ENCODE measurements at regions not wholly inside any gene's neighbourhood (a gene's known extent, or its start where the extent isn't known, plus 50 kb on each side); places are given as distances from the start of the nearest gene placed in this dataset.

- no peak overlapping the region for H3K27ac ChIP-seq (ENCODE audit: low read depth, low read length)
- no peaks in the 10 kb centered on the region for H3K4me1 ChIP-seq (ENCODE audit: control insufficient read depth, insufficient read depth, low read length)
- H3K27ac Mint-ChIP-seq: peak overlapping the region; percentile 10
- no peak overlapping the region for H3K4me3 ChIP-seq (ENCODE audit: low read length)
- H3K36me3 Mint-ChIP-seq (ENCODE audit: low read depth): no peaks in the 10 kb centered on the region
- H3K9ac ChIP-seq (ENCODE audit: extremely low read depth, low read length, poor library complexity, severe bottlenecking): no peak overlapping the region
- no peaks in the 10 kb centered on the region for H3K36me3 ChIP-seq (ENCODE audit: control insufficient read depth, insufficient read depth, low read length)
- TF ChIP-seq CTCF (conservative IDR thresholded peaks at IDR 0.05): no peak
- no peaks in the 10 kb centered on the region for H3K27me3 Mint-ChIP-seq (ENCODE audit: insufficient read depth)
- WGBS, 2 experiments (ENCODE audit: insufficient coverage in 1 of 2, insufficient read length in 1 of 2): 88 to 90% methylated on average over 10 to 14 of the region's 14 CpGs
- DNase-seq: no peak
- no peaks in the 10 kb centered on the region for H3K9me3 ChIP-seq (ENCODE audit: control insufficient read depth, low read length)
- H3K9me3 Mint-ChIP-seq: peaks cover 11% of the 10 kb centered on the region
- no peaks in the 10 kb centered on the region for H3K27me3 ChIP-seq (ENCODE audit: control insufficient read depth, insufficient read depth, low read length, poor library complexity, severe bottlenecking)
- no peak overlapping the region for H3K4me3 Mint-ChIP-seq
- H3K4me1 Mint-ChIP-seq: no peaks in the 10 kb centered on the region
Observed at GRCh38 chr15:100802421-100803170, 77.0 kb upstream of the ALDH1A3 start.

- Mint-ChIP-seq H3K27me3 (ENCODE audit: insufficient read depth) (no peaks in the 10 kb centered on the region), H3K9me3 (peaks cover 11% of the 10 kb centered on the region)
- 100% methylated on average over 3 of the region's 3 CpGs; no CpG with 5 or more reads in 1 of the 2 experiments for WGBS, 2 experiments (ENCODE audit: insufficient coverage in 1 of 2, insufficient read length in 1 of 2)
Observed at GRCh38 chr15:100803171-100803440, 76.5 kb upstream of the ALDH1A3 start.

GRCh38 chr15:100806157-100806556 lies 73.5 kb upstream of the ALDH1A3 start:
- H3K36me3 ChIP-seq (ENCODE audit: control insufficient read depth, insufficient read depth, low read length): no peaks in the 10 kb centered on the region
- 86% methylated on average over 1 of the region's 1 CpG; no CpG with 5 or more reads in 1 of the 2 experiments for WGBS, 2 experiments (ENCODE audit: insufficient coverage in 1 of 2, insufficient read length in 1 of 2)
- H3K27me3 Mint-ChIP-seq (ENCODE audit: insufficient read depth): no peaks in the 10 kb centered on the region
- H3K4me1 Mint-ChIP-seq: no peaks in the 10 kb centered on the region
- no peaks in the 10 kb centered on the region for H3K27me3 ChIP-seq (ENCODE audit: control insufficient read depth, insufficient read depth, low read length, poor library complexity, severe bottlenecking)
- H3K27ac ChIP-seq (ENCODE audit: low read depth, low read length): no peak overlapping the region
- H3K27ac Mint-ChIP-seq: no peak overlapping the region
- no peak for TF ChIP-seq CTCF (conservative IDR thresholded peaks at IDR 0.05)
- H3K36me3 Mint-ChIP-seq (ENCODE audit: low read depth): no peaks in the 10 kb centered on the region
- H3K9me3 ChIP-seq (ENCODE audit: control insufficient read depth, low read length): no peaks in the 10 kb centered on the region
- no peak for DNase-seq
- no peaks in the 10 kb centered on the region for H3K9me3 Mint-ChIP-seq
- H3K4me1 ChIP-seq (ENCODE audit: control insufficient read depth, insufficient read depth, low read length): no peaks in the 10 kb centered on the region
- no peak overlapping the region for H3K4me3 Mint-ChIP-seq
- no peak overlapping the region for H3K9ac ChIP-seq (ENCODE audit: extremely low read depth, low read length, poor library complexity, severe bottlenecking)
- H3K4me3 ChIP-seq (ENCODE audit: low read length): no peak overlapping the region

More at GRCh38 chr15:100803171-100803440, 76.5 kb upstream of the ALDH1A3 start:
- no peak overlapping the region for H3K27ac ChIP-seq (ENCODE audit: low read depth, low read length)
- no peak overlapping the region for H3K4me3 ChIP-seq (ENCODE audit: low read length)
- no peaks in the 10 kb centered on the region for H3K4me1 ChIP-seq (ENCODE audit: control insufficient read depth, insufficient read depth, low read length)
- H3K36me3 ChIP-seq (ENCODE audit: control insufficient read depth, insufficient read depth, low read length): no peaks in the 10 kb centered on the region
- Mint-ChIP-seq H3K27ac (no peak overlapping the region), H3K4me3 (no peak overlapping the region), H3K36me3 (ENCODE audit: low read depth) (no peaks in the 10 kb centered on the region), H3K4me1 (no peaks in the 10 kb centered on the region)
- H3K27me3 ChIP-seq (ENCODE audit: control insufficient read depth, insufficient read depth, low read length, poor library complexity, severe bottlenecking): no peaks in the 10 kb centered on the region
- DNase-seq: no peak
- no peak for TF ChIP-seq CTCF (conservative IDR thresholded peaks at IDR 0.05)
- H3K9me3 ChIP-seq (ENCODE audit: control insufficient read depth, low read length): no peaks in the 10 kb centered on the region
- H3K9ac ChIP-seq (ENCODE audit: extremely low read depth, low read length, poor library complexity, severe bottlenecking): no peak overlapping the region
